Right atrium auricular region (tissue), 2 donors: ENCODE measurements at regions not wholly inside any gene's neighbourhood (a gene's known extent, or its start where the extent isn't known, plus 50 kb on each side); places are given as distances from the start of the nearest gene placed in this dataset.

ENCODE experiments used
- DNase-seq: peaks from one replicate; pipeline ENCODE4 v3.0.0-alpha.2; 2019; ENCODE audit warnings: low spot score
- H3K27ac ChIP-seq, 2 donors: fragments of 200-600 bp; sonication (generic); 1 replicate in 1 of 2; 2 replicates in 1 of 2; pipeline ENCODE4 v1.5.1; 2016 to 2019
- H3K27me3 ChIP-seq, 2 donors: fragments of 200-600 bp; sonication (generic); one replicate each; pipeline versions ENCODE4 v1.5.1 to v1.6.0; 2017 to 2019
- H3K36me3 ChIP-seq: fragments of 200-600 bp; sonication (generic); one replicate; pipeline ENCODE4 v1.5.1; 2016
- H3K4me1 ChIP-seq, 2 donors: fragments of 200-600 bp; sonication (generic); one replicate each; pipeline versions ENCODE4 v1.5.1 to v1.6.0; 2017 to 2019
- H3K4me3 ChIP-seq, 2 donors: fragments of 200-600 bp; sonication (generic); 1 replicate in 1 of 2; 2 replicates in 1 of 2; pipeline ENCODE4 v1.5.1; 2017 to 2019; ENCODE audit warnings: mild to moderate bottlenecking in 1 of 2, moderate library complexity in 1 of 2
- H3K9me3 ChIP-seq, 2 donors: fragments of 200-600 bp; sonication (generic); one replicate each; pipeline ENCODE4 v1.5.1; 2019
- TF ChIP-seq, protein P1 (sequence below), 2 donors: fragments of 200-600 bp; sonication (generic); IDR thresholded peaks; one replicate each; pipeline ENCODE4 v1.5.1; 2019; ENCODE audit warnings: antibody characterized with exemption in 2 of 2

GRCh38 chr4:100581337-100581736, 63.5 kb upstream of the EMCN start:
- no peaks in the 10 kb centered on the region for H3K4me1 ChIP-seq
- no peaks in the 10 kb centered on the region for H3K9me3 ChIP-seq
- no peak overlapping the region for H3K27ac ChIP-seq
- H3K27me3 ChIP-seq = no peaks in the 10 kb centered on the region
- DNase-seq = no peak
- H3K4me3 ChIP-seq = no peak overlapping the region
- H3K36me3 ChIP-seq = no peaks in the 10 kb centered on the region
- TF ChIP-seq, protein P1, sequence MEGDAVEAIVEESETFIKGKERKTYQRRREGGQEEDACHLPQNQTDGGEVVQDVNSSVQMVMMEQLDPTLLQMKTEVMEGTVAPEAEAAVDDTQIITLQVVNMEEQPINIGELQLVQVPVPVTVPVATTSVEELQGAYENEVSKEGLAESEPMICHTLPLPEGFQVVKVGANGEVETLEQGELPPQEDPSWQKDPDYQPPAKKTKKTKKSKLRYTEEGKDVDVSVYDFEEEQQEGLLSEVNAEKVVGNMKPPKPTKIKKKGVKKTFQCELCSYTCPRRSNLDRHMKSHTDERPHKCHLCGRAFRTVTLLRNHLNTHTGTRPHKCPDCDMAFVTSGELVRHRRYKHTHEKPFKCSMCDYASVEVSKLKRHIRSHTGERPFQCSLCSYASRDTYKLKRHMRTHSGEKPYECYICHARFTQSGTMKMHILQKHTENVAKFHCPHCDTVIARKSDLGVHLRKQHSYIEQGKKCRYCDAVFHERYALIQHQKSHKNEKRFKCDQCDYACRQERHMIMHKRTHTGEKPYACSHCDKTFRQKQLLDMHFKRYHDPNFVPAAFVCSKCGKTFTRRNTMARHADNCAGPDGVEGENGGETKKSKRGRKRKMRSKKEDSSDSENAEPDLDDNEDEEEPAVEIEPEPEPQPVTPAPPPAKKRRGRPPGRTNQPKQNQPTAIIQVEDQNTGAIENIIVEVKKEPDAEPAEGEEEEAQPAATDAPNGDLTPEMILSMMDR (IDR thresholded peaks at IDR 0.05) = no peak

DNA sequence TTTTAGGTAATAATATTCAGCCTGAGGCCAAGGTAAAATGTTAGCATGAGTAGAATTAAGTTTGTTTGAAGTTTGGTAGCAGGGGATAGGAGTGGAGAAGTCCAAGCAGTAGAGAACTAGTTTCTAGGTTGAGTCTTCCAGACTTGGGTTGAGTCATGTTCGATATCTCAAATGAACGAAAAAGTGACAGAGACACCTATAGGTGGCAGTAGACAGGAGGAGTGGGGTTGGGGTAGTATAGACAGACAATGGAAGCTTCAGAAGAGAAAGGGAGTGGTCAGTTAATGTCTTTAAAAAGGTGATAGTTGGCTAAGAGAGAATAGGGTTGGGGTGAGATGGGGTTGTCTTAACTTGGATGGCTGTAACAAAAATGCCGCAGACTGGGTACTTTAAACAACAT, 58.7 kb upstream of the EMCN start:
- H3K4me3 ChIP-seq = no peak overlapping the region
- H3K27me3 ChIP-seq = no peaks in the 10 kb centered on the region
- no peaks in the 10 kb centered on the region for H3K9me3 ChIP-seq
- H3K4me1 ChIP-seq = no peaks in the 10 kb centered on the region
- DNase-seq = no peak
- H3K27ac ChIP-seq = no peak overlapping the region
- no peaks in the 10 kb centered on the region for H3K36me3 ChIP-seq
- TF ChIP-seq, protein P1 (IDR thresholded peaks at IDR 0.05) = no peak

DNA sequence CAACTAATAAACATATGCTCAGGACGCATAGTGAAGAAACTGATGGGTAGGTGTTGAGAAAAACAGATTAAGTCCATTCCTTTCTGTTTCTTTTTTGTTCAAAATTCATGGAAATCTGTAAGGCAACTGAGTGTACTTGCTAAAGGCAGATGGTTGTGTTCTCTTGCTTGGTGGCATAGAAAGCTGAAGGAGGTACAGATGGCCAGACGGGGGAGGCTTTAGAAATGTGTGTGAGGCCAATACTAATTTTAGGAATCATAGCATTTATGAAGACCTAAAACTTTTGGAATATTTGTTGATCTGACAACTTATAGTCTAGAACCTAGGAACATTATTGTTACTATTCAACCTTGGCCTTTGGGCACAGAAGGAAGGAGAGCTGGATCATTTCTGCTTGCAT, 56.8 kb upstream of the EMCN start:
- no peaks in the 10 kb centered on the region for H3K27me3 ChIP-seq
- DNase-seq = no peak
- no peaks in the 10 kb centered on the region for H3K9me3 ChIP-seq
- no peak overlapping the region for H3K27ac ChIP-seq
- TF ChIP-seq, protein P1 (IDR thresholded peaks at IDR 0.05) = no peak
- H3K4me1 ChIP-seq = no peaks in the 10 kb centered on the region
- no peaks in the 10 kb centered on the region for H3K36me3 ChIP-seq
- no peak overlapping the region for H3K4me3 ChIP-seq

DNA sequence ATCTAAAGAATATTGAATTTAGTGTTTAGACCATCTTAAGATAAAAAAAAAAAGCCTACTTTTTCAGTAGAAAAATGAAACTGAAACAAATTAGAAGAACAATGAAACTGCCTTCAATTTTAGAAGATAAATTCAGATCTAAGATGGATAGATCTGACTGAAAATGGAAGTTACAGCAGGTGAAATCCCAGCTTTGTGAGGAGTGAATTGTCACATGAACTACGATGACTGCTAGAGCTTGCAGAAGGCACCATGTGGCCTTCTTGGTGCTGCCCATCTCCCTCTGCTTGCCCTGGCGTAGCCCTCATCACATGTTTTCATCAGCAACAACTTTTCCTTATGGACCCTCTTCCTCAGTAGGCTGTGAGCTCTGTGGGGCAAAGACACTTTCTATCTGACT, 51.4 kb upstream of the EMCN start:
- Histone ChIP-seq H3K9me3 (no peaks in the 10 kb centered on the region), H3K4me3 (no peak overlapping the region), H3K27me3 (no peaks in the 10 kb centered on the region), H3K36me3 (no peaks in the 10 kb centered on the region), H3K27ac (no peak overlapping the region), H3K4me1 (no peaks in the 10 kb centered on the region)
- DNase-seq = no peak
- TF ChIP-seq, protein P1 (IDR thresholded peaks at IDR 0.05) = no peak
